ENCODE measurements at regions not wholly inside any gene's neighbourhood (a gene's known extent, or its start where the extent isn't known, plus 50 kb on each side); places are given as distances from the start of the nearest gene placed in this dataset.

DNA sequence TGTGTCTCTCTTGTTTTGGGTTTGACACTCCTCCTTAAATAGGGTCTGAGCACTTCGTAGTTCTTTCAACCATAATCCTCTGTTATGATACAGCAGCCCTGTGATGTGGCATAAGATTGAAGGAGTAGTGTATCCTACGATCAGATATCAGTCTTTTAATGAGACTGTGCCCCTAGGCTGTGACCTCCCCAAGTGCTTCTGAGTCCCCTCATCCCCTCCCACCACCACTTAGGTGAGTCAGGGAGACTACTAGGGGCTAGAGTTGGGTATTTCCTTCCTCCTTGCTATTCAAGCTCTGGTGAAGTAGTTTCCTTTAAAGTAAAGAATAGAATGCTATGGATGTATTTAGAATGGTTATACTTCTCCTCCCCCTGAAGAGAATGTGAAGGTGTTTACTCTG is 637.2 kb upstream of the GRAMD2B start:
- no peak overlapping the region for H3K9ac ChIP-seq (ENCODE audit: low read length)
- no peaks in the 10 kb centered on the region for H3K9me3 ChIP-seq (ENCODE audit: insufficient read depth, low read depth, low read length)
- H3K4me3 ChIP-seq (ENCODE audit: low read depth, low read length) = no peak overlapping the region
- no peaks in the 10 kb centered on the region for H3K79me1 ChIP-seq (ENCODE audit: low read length)
- no peaks in the 10 kb centered on the region for H3K36me3 ChIP-seq (ENCODE audit: control insufficient read depth in 1 of 2, insufficient read depth in 2 of 2, low read length in 2 of 2)
- H2AFZ ChIP-seq (ENCODE audit: insufficient read depth, low read length, poor library complexity) = no peak overlapping the region
- no peak overlapping the region for H2BK12ac ChIP-seq (ENCODE audit: low read length)
- H2BK120ac ChIP-seq (ENCODE audit: insufficient read depth, low read length, poor library complexity) = no peak overlapping the region
- H4K91ac ChIP-seq (ENCODE audit: low read depth, low read length) = no peak overlapping the region
- no peak overlapping the region for H2BK5ac ChIP-seq (ENCODE audit: low read depth, low read length, poor library complexity)
- H4K12ac ChIP-seq (ENCODE audit: low read depth, low read length) = no peak overlapping the region
- H3K4me2 ChIP-seq (ENCODE audit: low read length) = no peak overlapping the region
- peaks cover 0 to 1% of the 10 kb centered on the region in 2 experiments for H3K4me1 ChIP-seq (ENCODE audit: control insufficient read depth in 1 of 2, insufficient read depth in 2 of 2, low read length in 2 of 2)
- no peaks in the 10 kb centered on the region for H3K79me2 ChIP-seq (ENCODE audit: control insufficient read depth, insufficient read depth, low read length, poor library complexity)
- no peak overlapping the region for H3K27ac ChIP-seq (ENCODE audit: low read depth, low read length)
- no peak for DNase-seq
- no peak overlapping the region for H3K4ac ChIP-seq (ENCODE audit: low read depth, low read length)
- H3K18ac ChIP-seq (ENCODE audit: low read length) = no peak overlapping the region
- H4K8ac ChIP-seq (ENCODE audit: low read depth, low read length) = no peak overlapping the region
- WGBS (ENCODE audit: extremely low coverage, insufficient coverage, insufficient read length) = no CpG with 5 or more reads among the region's 2 CpGs
- no peak overlapping the region for H3K23ac ChIP-seq (ENCODE audit: low read length)
- no peaks in the 10 kb centered on the region for H3K27me3 ChIP-seq (ENCODE audit: insufficient read depth, low read length)
- H3K14ac ChIP-seq (ENCODE audit: low read length) = no peak overlapping the region
- H2AK5ac ChIP-seq (ENCODE audit: low read length) = no peak overlapping the region

- Histone ChIP-seq H3K4me1 (ENCODE audit: control insufficient read depth in 1 of 2, insufficient read depth in 2 of 2, low read length in 2 of 2) (no peaks in the 10 kb centered on the region), H2AFZ (ENCODE audit: insufficient read depth, low read length, poor library complexity) (no peak overlapping the region), H3K79me2 (ENCODE audit: control insufficient read depth, insufficient read depth, low read length, poor library complexity) (no peaks in the 10 kb centered on the region), H3K9me3 (ENCODE audit: insufficient read depth, low read depth, low read length) (no peaks in the 10 kb centered on the region), H4K91ac (ENCODE audit: low read depth, low read length) (no peak overlapping the region), H3K9ac (ENCODE audit: low read length) (no peak overlapping the region), H3K27me3 (ENCODE audit: insufficient read depth, low read length) (no peaks in the 10 kb centered on the region), H2AK5ac (ENCODE audit: low read length) (no peak overlapping the region), H3K79me1 (ENCODE audit: low read length) (no peaks in the 10 kb centered on the region), H2BK5ac (ENCODE audit: low read depth, low read length, poor library complexity) (no peak overlapping the region), H3K36me3 (ENCODE audit: control insufficient read depth in 1 of 2, insufficient read depth in 2 of 2, low read length in 2 of 2) (no peaks in the 10 kb centered on the region), H3K23ac (ENCODE audit: low read length) (no peak overlapping the region), H2BK12ac (ENCODE audit: low read length) (no peak overlapping the region), H3K4me2 (ENCODE audit: low read length) (no peak overlapping the region), H3K4me3 (ENCODE audit: low read depth, low read length) (no peak overlapping the region), H3K27ac (ENCODE audit: low read depth, low read length) (no peak overlapping the region), H3K14ac (ENCODE audit: low read length) (no peak overlapping the region), H2BK120ac (ENCODE audit: insufficient read depth, low read length, poor library complexity) (no peak overlapping the region), H4K8ac (ENCODE audit: low read depth, low read length) (no peak overlapping the region), H3K4ac (ENCODE audit: low read depth, low read length) (no peak overlapping the region), H4K12ac (ENCODE audit: low read depth, low read length) (no peak overlapping the region), H3K18ac (ENCODE audit: low read length) (no peak overlapping the region)
- DNase-seq = no peak
- no CpG with 5 or more reads among the region's 1 CpG for WGBS (ENCODE audit: extremely low coverage, insufficient coverage, insufficient read length)
Measured at GRCh38 chr5:125793470-125793869, 629.7 kb upstream of the GRAMD2B start.

DNA sequence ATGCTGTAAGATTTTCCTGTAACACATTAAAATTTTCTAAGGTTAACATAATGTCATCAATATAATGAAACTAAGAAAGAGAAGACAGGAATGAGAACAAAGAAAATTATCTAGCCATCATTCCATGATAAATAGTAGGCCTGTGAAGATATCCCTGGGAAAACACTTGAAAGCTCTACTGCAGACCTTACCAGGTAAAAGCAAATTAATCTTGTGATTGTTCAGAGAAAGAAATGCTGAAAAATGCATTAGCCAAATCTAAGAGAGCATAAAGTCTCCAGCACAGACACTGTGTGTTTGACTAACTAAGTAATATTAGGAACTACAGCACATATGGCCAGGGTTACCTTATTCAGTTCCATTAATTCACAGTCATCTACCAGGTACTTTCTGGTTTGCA is 628.3 kb upstream of the GRAMD2B start:
- no peak overlapping the region for H4K12ac ChIP-seq (ENCODE audit: low read depth, low read length)
- no peak overlapping the region for H3K4me2 ChIP-seq (ENCODE audit: low read length)
- H4K91ac ChIP-seq (ENCODE audit: low read depth, low read length) = no peak overlapping the region
- H3K79me1 ChIP-seq (ENCODE audit: low read length) = no peaks in the 10 kb centered on the region
- no peak overlapping the region for H3K4me3 ChIP-seq (ENCODE audit: low read depth, low read length)
- H3K27ac ChIP-seq (ENCODE audit: low read depth, low read length) = no peak overlapping the region
- H3K23ac ChIP-seq (ENCODE audit: low read length) = no peak overlapping the region
- H3K9me3 ChIP-seq (ENCODE audit: insufficient read depth, low read depth, low read length) = no peaks in the 10 kb centered on the region
- H3K9ac ChIP-seq (ENCODE audit: low read length) = no peak overlapping the region
- H3K14ac ChIP-seq (ENCODE audit: low read length) = no peak overlapping the region
- H2BK12ac ChIP-seq (ENCODE audit: low read length) = no peak overlapping the region
- H2AFZ ChIP-seq (ENCODE audit: insufficient read depth, low read length, poor library complexity) = no peak overlapping the region
- DNase-seq = no peak
- H2BK5ac ChIP-seq (ENCODE audit: low read depth, low read length, poor library complexity) = no peak overlapping the region
- H3K18ac ChIP-seq (ENCODE audit: low read length) = no peak overlapping the region
- H3K4me1 ChIP-seq (ENCODE audit: control insufficient read depth in 1 of 2, insufficient read depth in 2 of 2, low read length in 2 of 2) = no peaks in the 10 kb centered on the region
- H3K36me3 ChIP-seq (ENCODE audit: control insufficient read depth in 1 of 2, insufficient read depth in 2 of 2, low read length in 2 of 2) = no peaks in the 10 kb centered on the region
- H3K4ac ChIP-seq (ENCODE audit: low read depth, low read length) = no peak overlapping the region
- no peak overlapping the region for H2BK120ac ChIP-seq (ENCODE audit: insufficient read depth, low read length, poor library complexity)
- no peaks in the 10 kb centered on the region for H3K79me2 ChIP-seq (ENCODE audit: control insufficient read depth, insufficient read depth, low read length, poor library complexity)
- no peak overlapping the region for H2AK5ac ChIP-seq (ENCODE audit: low read length)
- no peaks in the 10 kb centered on the region for H3K27me3 ChIP-seq (ENCODE audit: insufficient read depth, low read length)
- H4K8ac ChIP-seq (ENCODE audit: low read depth, low read length) = no peak overlapping the region

DNA sequence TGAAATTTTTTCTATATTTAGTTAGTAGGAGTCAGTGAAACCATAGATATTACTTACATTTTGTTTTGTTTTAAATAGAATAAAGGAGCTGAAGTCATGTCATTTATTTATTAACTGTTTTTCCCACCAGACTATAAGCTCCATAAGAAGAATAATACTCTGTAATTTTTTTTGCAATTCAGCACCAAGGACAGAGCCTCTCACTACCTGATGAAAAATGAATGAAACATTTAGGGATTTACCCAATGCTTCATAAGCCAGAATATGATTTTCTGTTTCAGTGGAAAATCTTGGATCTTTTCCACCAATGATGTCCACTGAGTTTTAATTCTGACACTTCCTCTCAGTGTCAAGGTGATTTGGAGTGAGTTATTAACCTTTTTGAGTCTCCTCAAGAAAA is 624.9 kb upstream of the GRAMD2B start:
- Histone ChIP-seq H4K8ac (ENCODE audit: low read depth, low read length) (no peak overlapping the region), H2BK5ac (ENCODE audit: low read depth, low read length, poor library complexity) (no peak overlapping the region), H2BK12ac (ENCODE audit: low read length) (no peak overlapping the region), H3K27ac (ENCODE audit: low read depth, low read length) (no peak overlapping the region), H3K9me3 (ENCODE audit: insufficient read depth, low read depth, low read length) (no peaks in the 10 kb centered on the region), H3K18ac (ENCODE audit: low read length) (no peak overlapping the region), H3K14ac (ENCODE audit: low read length) (no peak overlapping the region), H3K27me3 (ENCODE audit: insufficient read depth, low read length) (no peaks in the 10 kb centered on the region), H4K91ac (ENCODE audit: low read depth, low read length) (no peak overlapping the region), H3K79me2 (ENCODE audit: control insufficient read depth, insufficient read depth, low read length, poor library complexity) (no peaks in the 10 kb centered on the region), H2BK120ac (ENCODE audit: insufficient read depth, low read length, poor library complexity) (no peak overlapping the region), H3K9ac (ENCODE audit: low read length) (no peak overlapping the region), H3K4ac (ENCODE audit: low read depth, low read length) (no peak overlapping the region), H3K79me1 (ENCODE audit: low read length) (no peaks in the 10 kb centered on the region), H2AFZ (ENCODE audit: insufficient read depth, low read length, poor library complexity) (no peak overlapping the region), H3K23ac (ENCODE audit: low read length) (no peak overlapping the region), H3K4me2 (ENCODE audit: low read length) (no peak overlapping the region), H2AK5ac (ENCODE audit: low read length) (no peak overlapping the region), H3K4me3 (ENCODE audit: low read depth, low read length) (no peak overlapping the region), H4K12ac (ENCODE audit: low read depth, low read length) (no peak overlapping the region), H3K4me1 (ENCODE audit: control insufficient read depth in 1 of 2, insufficient read depth in 2 of 2, low read length in 2 of 2) (no peaks in the 10 kb centered on the region), H3K36me3 (ENCODE audit: control insufficient read depth in 1 of 2, insufficient read depth in 2 of 2, low read length in 2 of 2) (no peaks in the 10 kb centered on the region)
- DNase-seq = peak in 1 of 2 donors; percentile 66

DNA sequence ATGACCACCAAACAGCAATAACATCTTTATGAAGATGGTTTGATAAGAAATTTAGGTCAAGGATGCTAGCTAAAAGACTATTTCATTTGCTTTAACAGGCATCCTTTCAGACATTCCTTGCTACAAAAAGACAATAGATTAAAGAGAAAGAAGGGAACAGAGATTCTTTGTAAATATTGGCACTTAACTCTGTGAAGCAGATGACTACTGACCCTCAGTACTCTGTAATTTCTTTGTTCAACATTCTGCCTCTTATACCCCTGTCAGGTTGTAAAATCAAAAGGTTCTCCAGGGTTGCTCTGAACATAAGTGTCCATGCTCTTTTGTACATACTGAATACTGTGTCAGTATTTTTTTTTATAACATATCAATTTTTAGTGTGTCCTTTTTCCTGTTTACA is 610.6 kb upstream of the GRAMD2B start:
- no peak overlapping the region for H2AK5ac ChIP-seq (ENCODE audit: low read length)

More for the DNA sequence above, 610.6 kb upstream of the GRAMD2B start:
- Histone ChIP-seq H3K18ac (ENCODE audit: low read length) (no peak overlapping the region), H4K12ac (ENCODE audit: low read depth, low read length) (no peak overlapping the region), H3K4ac (ENCODE audit: low read depth, low read length) (no peak overlapping the region), H2BK120ac (ENCODE audit: insufficient read depth, low read length, poor library complexity) (no peak overlapping the region), H3K9ac (ENCODE audit: low read length) (no peak overlapping the region), H3K9me3 (ENCODE audit: insufficient read depth, low read depth, low read length) (no peaks in the 10 kb centered on the region), H2BK12ac (ENCODE audit: low read length) (no peak overlapping the region), H3K79me1 (ENCODE audit: low read length) (no peaks in the 10 kb centered on the region), H3K4me2 (ENCODE audit: low read length) (no peak overlapping the region), H3K14ac (ENCODE audit: low read length) (no peak overlapping the region), H3K79me2 (ENCODE audit: control insufficient read depth, insufficient read depth, low read length, poor library complexity) (no peaks in the 10 kb centered on the region), H2AFZ (ENCODE audit: insufficient read depth, low read length, poor library complexity) (no peak overlapping the region), H3K4me3 (ENCODE audit: low read depth, low read length) (no peak overlapping the region), H2BK5ac (ENCODE audit: low read depth, low read length, poor library complexity) (no peak overlapping the region), H3K27me3 (ENCODE audit: insufficient read depth, low read length) (no peaks in the 10 kb centered on the region), H3K27ac (ENCODE audit: low read depth, low read length) (no peak overlapping the region), H3K23ac (ENCODE audit: low read length) (no peak overlapping the region), H3K36me3 (ENCODE audit: control insufficient read depth in 1 of 2, insufficient read depth in 2 of 2, low read length in 2 of 2) (no peaks in the 10 kb centered on the region), H3K4me1 (ENCODE audit: control insufficient read depth in 1 of 2, insufficient read depth in 2 of 2, low read length in 2 of 2) (no peaks in the 10 kb centered on the region), H4K91ac (ENCODE audit: low read depth, low read length) (no peak overlapping the region), H4K8ac (ENCODE audit: low read depth, low read length) (no peak overlapping the region)
- no peak for DNase-seq
